SU-DHL-6 (cell line): ENCODE measurements at regions not wholly inside any gene's neighbourhood (a gene's known extent, or its start where the extent isn't known, plus 50 kb on each side); places are given as distances from the start of the nearest gene placed in this dataset.

ENCODE experiments used
- CTCF ChIP-seq: fragments of 200-600 bp; sonication (generic); IDR thresholded peaks from one replicate; pipeline ENCODE4 v1.5.1; 2017; ENCODE audit warnings: antibody characterized with exemption, mild to moderate bottlenecking, low read length, moderate library complexity; ENCODE audit not compliant: insufficient read depth, poor library complexity, severe bottlenecking
- EZH2phosphoT487 ChIP-seq: fragments of 200-600 bp; sonication (generic), shearing (Covaris generic); conservative IDR thresholded peaks from 2 replicates; pipeline ENCODE4 v1.6.1; 2018; ENCODE audit warnings: mild to moderate bottlenecking, antibody characterized with exemption, low read length, moderate library complexity, mixed read lengths

- TF ChIP-seq CTCF (peak; percentile 43), EZH2phosphoT487 (no peak)
Observed at GRCh38 chr6:4313044-4313686, 177.8 kb upstream of the ECI2 start.
